ENCODE measurements at regions not wholly inside any gene's neighbourhood (a gene's known extent, or its start where the extent isn't known, plus 50 kb on each side); places are given as distances from the start of the nearest gene placed in this dataset.

DNA sequence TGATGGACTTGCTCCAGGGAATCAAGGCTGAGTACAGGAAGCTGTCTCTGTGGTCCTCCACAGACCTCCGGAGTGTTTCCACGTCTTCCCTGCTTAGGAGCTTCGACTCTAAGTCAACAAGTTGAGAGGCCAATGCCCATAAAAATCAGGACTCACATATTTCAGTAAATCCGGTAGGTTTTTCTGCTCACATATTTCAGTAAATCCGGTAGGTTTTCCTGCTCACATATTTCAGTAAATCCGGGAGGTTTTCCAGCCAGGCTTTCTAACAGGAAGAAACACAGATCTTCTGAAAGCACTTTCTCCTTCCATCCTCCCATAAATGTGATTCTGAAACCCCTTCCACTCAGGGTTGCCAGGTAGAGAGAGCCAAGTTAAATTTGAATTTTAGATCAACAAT is 340.1 kb upstream of the SHH start:
- no peak overlapping the region for H2BK120ac ChIP-seq (ENCODE audit: low read depth, low read length)
- H2BK15ac ChIP-seq (ENCODE audit: low read depth, low read length) = no peak overlapping the region
- H3K4me1 ChIP-seq (ENCODE audit: control insufficient read depth, insufficient read depth, low read length) = no peaks in the 10 kb centered on the region
- POLR2A ChIA-PET (ENCODE audit: unreplicated experiment) = no interaction called here
- H3K27me3 ChIP-seq (ENCODE audit: control insufficient read depth, insufficient read depth, low read length) = no peaks in the 10 kb centered on the region
- no peak overlapping the region for H3K27ac ChIP-seq (ENCODE audit: insufficient read depth, low read length)
- no peak overlapping the region for H4K5ac ChIP-seq (ENCODE audit: low read depth, low read length)
- no peak overlapping the region for H4K91ac ChIP-seq (ENCODE audit: insufficient read depth, low read depth, low read length)
- ATAC-seq (ENCODE audit: low read depth) (no peak), DNase-seq (no peak)
- no peaks in the 10 kb centered on the region for H3K36me3 ChIP-seq (ENCODE audit: control insufficient read depth, insufficient read depth, low read length)
- H2BK20ac ChIP-seq (ENCODE audit: low read depth, low read length) = no peak overlapping the region
- no CpG with 5 or more reads among the region's 6 CpGs for WGBS, 2 experiments (ENCODE audit: extremely low coverage in 2 of 2, insufficient read length in 1 of 2)
- no peak overlapping the region for H2AK9ac ChIP-seq (replicated peaks; ENCODE audit: low read depth, low read length, poor library complexity)
- H3K4me3 ChIP-seq (ENCODE audit: insufficient read depth, low read depth, low read length) = no peak overlapping the region
- no peak overlapping the region for H3K14ac ChIP-seq (replicated peaks; ENCODE audit: low read depth, low read length)
- CTCF ChIA-PET = no interaction called here
- H3K23ac ChIP-seq (ENCODE audit: low read depth, low read length) = no peak overlapping the region
- in situ Hi-C loops (cut with MboI; ENCODE audit: low sequenced_read_pairs) = no loop called here
- BruUV-seq (replicated peaks) = no TSS peak
- no peak overlapping the region for H3K56ac ChIP-seq (ENCODE audit: extremely low read depth, insufficient read depth, low read length)
- no peak overlapping the region for H3K4ac ChIP-seq (ENCODE audit: low read depth, low read length)
- H3K4me2 ChIP-seq (ENCODE audit: low read depth, low read length) = no peak overlapping the region
- H3K9ac ChIP-seq (ENCODE audit: low read depth, low read length) = no peak overlapping the region
- no peak overlapping the region for H2AK5ac ChIP-seq (ENCODE audit: low read depth, low read length)
- no peaks in the 10 kb centered on the region for H3K79me1 ChIP-seq (ENCODE audit: low read depth in 1 of 2, low read length in 2 of 2)
- H3K18ac ChIP-seq (ENCODE audit: low read depth, low read length) = no peak overlapping the region
- intact Hi-C loops (cut with micrococcal nuclease) = no loop called here
- no peaks in the 10 kb centered on the region for H3K9me1 ChIP-seq (ENCODE audit: insufficient read depth, low read length)
- no peaks in the 10 kb centered on the region for H4K20me1 ChIP-seq (ENCODE audit: insufficient read depth, low read length)
- dilution Hi-C loops (cut with HindIII; ENCODE audit: low sequenced_read_pairs, unreplicated experiment) = no loop called here
- no peak overlapping the region for H4K8ac ChIP-seq (ENCODE audit: low read depth in 2 of 2, low read length in 2 of 2)
- peaks cover 43% of the 10 kb centered on the region for H3K9me3 ChIP-seq (ENCODE audit: control insufficient read depth, insufficient read depth, low read length)
- TF ChIP-seq RCOR1 (IDR thresholded peaks at IDR 0.05; ENCODE audit: insufficient replicate concordance, low read length) (no peak), CHD1 (IDR thresholded peaks at IDR 0.05; ENCODE audit: low read depth, low read length) (no peak), FOS (IDR thresholded peaks at IDR 0.05; ENCODE audit: low read depth, low read length) (no peak), MXI1 (IDR thresholded peaks at IDR 0.05; ENCODE audit: borderline replicate concordance, low read depth, low read length) (no peak), MAFK (IDR thresholded peaks at IDR 0.05; ENCODE audit: low read depth, low read length) (no peak), RAD21 (IDR thresholded peaks at IDR 0.05; ENCODE audit: low read length) (no peak), NFE2L2 (IDR thresholded peaks at IDR 0.05; ENCODE audit: low read depth, low read length) (no peak), CEBPB (IDR thresholded peaks at IDR 0.05; ENCODE audit: low read depth, low read length) (no peak), POLR2A (IDR thresholded peaks at IDR 0.05; ENCODE audit: low read depth, low read length) (no peak), RFX5 (IDR thresholded peaks at IDR 0.05; ENCODE audit: low read depth, low read length) (no peak), SMC3 (IDR thresholded peaks at IDR 0.05; ENCODE audit: low read depth, low read length) (no peak), MAZ (IDR thresholded peaks at IDR 0.05; ENCODE audit: borderline replicate concordance, low read depth, low read length) (no peak), BHLHE40 (IDR thresholded peaks at IDR 0.05; ENCODE audit: low read depth, low read length) (no peak)
- TF ChIP-seq, protein P1, sequence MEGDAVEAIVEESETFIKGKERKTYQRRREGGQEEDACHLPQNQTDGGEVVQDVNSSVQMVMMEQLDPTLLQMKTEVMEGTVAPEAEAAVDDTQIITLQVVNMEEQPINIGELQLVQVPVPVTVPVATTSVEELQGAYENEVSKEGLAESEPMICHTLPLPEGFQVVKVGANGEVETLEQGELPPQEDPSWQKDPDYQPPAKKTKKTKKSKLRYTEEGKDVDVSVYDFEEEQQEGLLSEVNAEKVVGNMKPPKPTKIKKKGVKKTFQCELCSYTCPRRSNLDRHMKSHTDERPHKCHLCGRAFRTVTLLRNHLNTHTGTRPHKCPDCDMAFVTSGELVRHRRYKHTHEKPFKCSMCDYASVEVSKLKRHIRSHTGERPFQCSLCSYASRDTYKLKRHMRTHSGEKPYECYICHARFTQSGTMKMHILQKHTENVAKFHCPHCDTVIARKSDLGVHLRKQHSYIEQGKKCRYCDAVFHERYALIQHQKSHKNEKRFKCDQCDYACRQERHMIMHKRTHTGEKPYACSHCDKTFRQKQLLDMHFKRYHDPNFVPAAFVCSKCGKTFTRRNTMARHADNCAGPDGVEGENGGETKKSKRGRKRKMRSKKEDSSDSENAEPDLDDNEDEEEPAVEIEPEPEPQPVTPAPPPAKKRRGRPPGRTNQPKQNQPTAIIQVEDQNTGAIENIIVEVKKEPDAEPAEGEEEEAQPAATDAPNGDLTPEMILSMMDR (conservative IDR thresholded peaks at IDR 0.05; ENCODE audit: low read depth, low read length) = no peak
- TF ChIP-seq, protein P2, sequence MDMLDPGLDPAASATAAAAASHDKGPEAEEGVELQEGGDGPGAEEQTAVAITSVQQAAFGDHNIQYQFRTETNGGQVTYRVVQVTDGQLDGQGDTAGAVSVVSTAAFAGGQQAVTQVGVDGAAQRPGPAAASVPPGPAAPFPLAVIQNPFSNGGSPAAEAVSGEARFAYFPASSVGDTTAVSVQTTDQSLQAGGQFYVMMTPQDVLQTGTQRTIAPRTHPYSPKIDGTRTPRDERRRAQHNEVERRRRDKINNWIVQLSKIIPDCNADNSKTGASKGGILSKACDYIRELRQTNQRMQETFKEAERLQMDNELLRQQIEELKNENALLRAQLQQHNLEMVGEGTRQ (IDR thresholded peaks at IDR 0.05; ENCODE audit: low read depth, low read length) = no peak
- TF ChIP-seq, protein P3, sequence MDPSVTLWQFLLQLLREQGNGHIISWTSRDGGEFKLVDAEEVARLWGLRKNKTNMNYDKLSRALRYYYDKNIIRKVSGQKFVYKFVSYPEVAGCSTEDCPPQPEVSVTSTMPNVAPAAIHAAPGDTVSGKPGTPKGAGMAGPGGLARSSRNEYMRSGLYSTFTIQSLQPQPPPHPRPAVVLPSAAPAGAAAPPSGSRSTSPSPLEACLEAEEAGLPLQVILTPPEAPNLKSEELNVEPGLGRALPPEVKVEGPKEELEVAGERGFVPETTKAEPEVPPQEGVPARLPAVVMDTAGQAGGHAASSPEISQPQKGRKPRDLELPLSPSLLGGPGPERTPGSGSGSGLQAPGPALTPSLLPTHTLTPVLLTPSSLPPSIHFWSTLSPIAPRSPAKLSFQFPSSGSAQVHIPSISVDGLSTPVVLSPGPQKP (IDR thresholded peaks at IDR 0.05; ENCODE audit: borderline replicate concordance, low read depth, low read length) = no peak
- H2AFZ ChIP-seq (replicated peaks; ENCODE audit: low read length, poor library complexity) = no peak overlapping the region
- H2BK5ac ChIP-seq (ENCODE audit: low read depth, low read length, poor library complexity, severe bottlenecking) = no peak overlapping the region
